ENCODE measurements at regions not wholly inside any gene's neighbourhood (a gene's known extent, or its start where the extent isn't known, plus 50 kb on each side); places are given as distances from the start of the nearest gene placed in this dataset.

GRCh38 chr21:38944402-38944801, 138.7 kb downstream of the ETS2 start:
- Histone ChIP-seq H4K20me1 (ENCODE audit: insufficient read depth) (no peaks in the 10 kb centered on the region), H3K4me3 (no peak overlapping the region), H3K4me1 (replicated peaks; ENCODE audit: insufficient read depth) (no peaks in the 10 kb centered on the region), H3K4me2 (no peak overlapping the region), H3K79me2 (ENCODE audit: low read depth) (no peaks in the 10 kb centered on the region), H2AFZ (no peak overlapping the region), H3K27me3 (ENCODE audit: insufficient read depth, low read depth) (no peaks in the 10 kb centered on the region), H3F3A (ENCODE audit: insufficient read depth, low read depth) (no peaks in the 10 kb centered on the region), H3K9me2 (ENCODE audit: insufficient read depth) (no peaks in the 10 kb centered on the region), H3K36me3 (ENCODE audit: low read depth) (no peaks in the 10 kb centered on the region), H3K9me3 (ENCODE audit: insufficient read depth, low read depth) (no peaks in the 10 kb centered on the region), H3K27ac (no peak overlapping the region)
- BruUV-seq (replicated peaks): no TSS peak
- TF ChIP-seq, protein P1, sequence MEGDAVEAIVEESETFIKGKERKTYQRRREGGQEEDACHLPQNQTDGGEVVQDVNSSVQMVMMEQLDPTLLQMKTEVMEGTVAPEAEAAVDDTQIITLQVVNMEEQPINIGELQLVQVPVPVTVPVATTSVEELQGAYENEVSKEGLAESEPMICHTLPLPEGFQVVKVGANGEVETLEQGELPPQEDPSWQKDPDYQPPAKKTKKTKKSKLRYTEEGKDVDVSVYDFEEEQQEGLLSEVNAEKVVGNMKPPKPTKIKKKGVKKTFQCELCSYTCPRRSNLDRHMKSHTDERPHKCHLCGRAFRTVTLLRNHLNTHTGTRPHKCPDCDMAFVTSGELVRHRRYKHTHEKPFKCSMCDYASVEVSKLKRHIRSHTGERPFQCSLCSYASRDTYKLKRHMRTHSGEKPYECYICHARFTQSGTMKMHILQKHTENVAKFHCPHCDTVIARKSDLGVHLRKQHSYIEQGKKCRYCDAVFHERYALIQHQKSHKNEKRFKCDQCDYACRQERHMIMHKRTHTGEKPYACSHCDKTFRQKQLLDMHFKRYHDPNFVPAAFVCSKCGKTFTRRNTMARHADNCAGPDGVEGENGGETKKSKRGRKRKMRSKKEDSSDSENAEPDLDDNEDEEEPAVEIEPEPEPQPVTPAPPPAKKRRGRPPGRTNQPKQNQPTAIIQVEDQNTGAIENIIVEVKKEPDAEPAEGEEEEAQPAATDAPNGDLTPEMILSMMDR (conservative IDR thresholded peaks at IDR 0.05): no peak
- TF ChIP-seq EZH2 (IDR thresholded peaks at IDR 0.05; ENCODE audit: low read depth): no peak
- DNase-seq: no peak
- intact Hi-C loops (cut with micrococcal nuclease; ENCODE audit: unreplicated experiment): no loop called here
- ChIA-PET CTCF (no interaction called here), POLR2A (ENCODE audit: unreplicated experiment) (no interaction called here)

DNA sequence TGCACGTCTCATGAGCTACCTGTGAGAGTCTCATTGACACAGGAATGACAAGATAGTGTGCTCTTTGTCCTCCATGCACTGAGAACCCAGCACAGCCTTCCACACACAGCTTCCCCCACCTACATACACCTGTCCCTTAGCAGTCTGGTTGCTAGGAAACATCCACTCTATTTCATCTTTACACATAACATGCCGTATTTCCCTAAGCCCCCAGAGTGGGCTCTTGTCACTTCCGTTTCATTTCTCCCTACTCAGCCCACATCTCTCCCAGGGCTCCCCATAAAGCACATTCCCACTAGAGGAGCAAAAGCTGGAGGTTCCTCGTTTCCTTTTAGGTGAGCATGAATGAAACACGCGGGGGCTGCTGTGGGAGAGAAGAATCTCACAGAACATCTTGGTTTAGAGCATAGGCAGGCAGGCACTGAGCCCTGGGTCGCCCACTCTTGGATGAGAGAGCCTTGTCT, 137.1 kb downstream of the ETS2 start:
- BruUV-seq (replicated peaks): no TSS peak
- Histone ChIP-seq H3K79me2 (ENCODE audit: low read depth) (no peaks in the 10 kb centered on the region), H3F3A (ENCODE audit: insufficient read depth, low read depth) (no peaks in the 10 kb centered on the region), H3K9me3 (ENCODE audit: insufficient read depth, low read depth) (no peaks in the 10 kb centered on the region), H3K4me2 (no peak overlapping the region), H3K9me2 (ENCODE audit: insufficient read depth) (no peaks in the 10 kb centered on the region), H2AFZ (no peak overlapping the region), H3K4me3 (no peak overlapping the region), H4K20me1 (ENCODE audit: insufficient read depth) (no peaks in the 10 kb centered on the region), H3K27ac (no peak overlapping the region), H3K36me3 (ENCODE audit: low read depth) (no peaks in the 10 kb centered on the region), H3K4me1 (replicated peaks; ENCODE audit: insufficient read depth) (no peaks in the 10 kb centered on the region), H3K27me3 (ENCODE audit: insufficient read depth, low read depth) (no peaks in the 10 kb centered on the region)
- no peak for DNase-seq
- TF ChIP-seq EZH2 (IDR thresholded peaks at IDR 0.05; ENCODE audit: low read depth): no peak
- TF ChIP-seq, protein P1 (conservative IDR thresholded peaks at IDR 0.05): no peak
- POLR2A ChIA-PET (ENCODE audit: unreplicated experiment): no interaction called here
- CTCF ChIA-PET: no interaction called here
- intact Hi-C loops (cut with micrococcal nuclease; ENCODE audit: unreplicated experiment): no loop called here

DNA sequence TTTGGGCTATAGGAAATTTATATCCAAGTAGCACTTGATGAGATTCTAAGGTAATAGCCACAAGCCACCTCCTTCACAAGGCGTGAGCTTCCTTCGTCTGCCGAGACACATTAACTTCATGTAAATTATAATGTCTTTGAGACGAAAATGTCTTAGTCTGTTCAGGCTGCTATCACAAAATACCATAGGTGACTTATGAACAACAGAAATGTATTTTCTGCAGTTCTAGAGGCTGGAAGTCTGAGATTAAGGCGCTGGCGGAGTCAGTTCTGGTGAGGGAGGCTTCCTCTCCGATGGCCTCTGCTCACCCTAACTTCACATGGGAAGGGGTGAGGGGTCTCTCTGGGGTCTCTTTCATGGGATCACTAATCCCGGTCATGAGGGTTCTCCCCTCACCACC, 133.0 kb downstream of the ETS2 start:
- TF ChIP-seq, protein P1 (conservative IDR thresholded peaks at IDR 0.05): no peak
- ChIA-PET CTCF (no interaction called here), POLR2A (ENCODE audit: unreplicated experiment) (no interaction called here)
- H3K4me1 ChIP-seq (replicated peaks; ENCODE audit: insufficient read depth): no peaks in the 10 kb centered on the region
- H3K9me2 ChIP-seq (ENCODE audit: insufficient read depth): no peaks in the 10 kb centered on the region
- H3K79me2 ChIP-seq (ENCODE audit: low read depth): no peaks in the 10 kb centered on the region
- no peaks in the 10 kb centered on the region for H4K20me1 ChIP-seq (ENCODE audit: insufficient read depth)
- H3K27ac ChIP-seq: no peak overlapping the region
- no peak overlapping the region for H3K4me2 ChIP-seq
- no peak for DNase-seq
- no TSS peak for BruUV-seq (replicated peaks)
- no peaks in the 10 kb centered on the region for H3K36me3 ChIP-seq (ENCODE audit: low read depth)
- intact Hi-C loops (cut with micrococcal nuclease; ENCODE audit: unreplicated experiment): no loop called here
- no peaks in the 10 kb centered on the region for H3K9me3 ChIP-seq (ENCODE audit: insufficient read depth, low read depth)
- H3F3A ChIP-seq (ENCODE audit: insufficient read depth, low read depth): no peaks in the 10 kb centered on the region
- no peak overlapping the region for H3K4me3 ChIP-seq
- no peaks in the 10 kb centered on the region for H3K27me3 ChIP-seq (ENCODE audit: insufficient read depth, low read depth)
- no peak overlapping the region for H2AFZ ChIP-seq

Data from PC-9 (cell line).